ENCODE measurements at regions not wholly inside any gene's neighbourhood (a gene's known extent, or its start where the extent isn't known, plus 50 kb on each side); places are given as distances from the start of the nearest gene placed in this dataset.

DNA sequence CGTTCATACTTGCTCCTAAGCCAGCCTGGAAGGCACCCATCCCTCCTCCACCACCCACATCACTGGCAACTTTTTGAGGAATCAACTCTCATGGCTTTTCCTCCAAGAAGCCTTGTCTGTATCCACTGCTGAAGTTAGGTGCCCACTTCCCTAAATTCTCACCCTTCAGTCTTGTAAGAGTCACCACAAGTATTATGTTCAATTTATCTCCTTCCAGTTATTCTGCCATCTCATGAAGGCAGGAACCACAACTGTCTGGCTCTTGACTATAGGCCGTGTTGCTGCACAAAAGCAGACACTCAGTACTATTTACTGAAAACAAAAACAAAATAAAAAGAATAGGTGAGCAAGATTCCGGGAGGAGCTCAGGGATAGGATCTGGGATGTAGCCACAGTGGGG is 234.8 kb downstream of the CYRIA start:
- TF ChIP-seq, protein P1, sequence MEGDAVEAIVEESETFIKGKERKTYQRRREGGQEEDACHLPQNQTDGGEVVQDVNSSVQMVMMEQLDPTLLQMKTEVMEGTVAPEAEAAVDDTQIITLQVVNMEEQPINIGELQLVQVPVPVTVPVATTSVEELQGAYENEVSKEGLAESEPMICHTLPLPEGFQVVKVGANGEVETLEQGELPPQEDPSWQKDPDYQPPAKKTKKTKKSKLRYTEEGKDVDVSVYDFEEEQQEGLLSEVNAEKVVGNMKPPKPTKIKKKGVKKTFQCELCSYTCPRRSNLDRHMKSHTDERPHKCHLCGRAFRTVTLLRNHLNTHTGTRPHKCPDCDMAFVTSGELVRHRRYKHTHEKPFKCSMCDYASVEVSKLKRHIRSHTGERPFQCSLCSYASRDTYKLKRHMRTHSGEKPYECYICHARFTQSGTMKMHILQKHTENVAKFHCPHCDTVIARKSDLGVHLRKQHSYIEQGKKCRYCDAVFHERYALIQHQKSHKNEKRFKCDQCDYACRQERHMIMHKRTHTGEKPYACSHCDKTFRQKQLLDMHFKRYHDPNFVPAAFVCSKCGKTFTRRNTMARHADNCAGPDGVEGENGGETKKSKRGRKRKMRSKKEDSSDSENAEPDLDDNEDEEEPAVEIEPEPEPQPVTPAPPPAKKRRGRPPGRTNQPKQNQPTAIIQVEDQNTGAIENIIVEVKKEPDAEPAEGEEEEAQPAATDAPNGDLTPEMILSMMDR (IDR thresholded peaks at IDR 0.05 in 8 of 11, conservative IDR thresholded peaks at IDR 0.05 in 3 of 11) = no peak
- no peak for TF ChIP-seq POLR2A (IDR thresholded peaks at IDR 0.05)
